Right hindlimb (tissue), 1 donor: ENCODE measurements at regions not wholly inside any gene's neighbourhood (a gene's known extent, or its start where the extent isn't known, plus 50 kb on each side); places are given as distances from the start of the nearest gene placed in this dataset.

Experiments
- DNase-seq: peaks from one replicate; pipeline ENCODE4 v3.0.0-alpha.2; 2018

DNA sequence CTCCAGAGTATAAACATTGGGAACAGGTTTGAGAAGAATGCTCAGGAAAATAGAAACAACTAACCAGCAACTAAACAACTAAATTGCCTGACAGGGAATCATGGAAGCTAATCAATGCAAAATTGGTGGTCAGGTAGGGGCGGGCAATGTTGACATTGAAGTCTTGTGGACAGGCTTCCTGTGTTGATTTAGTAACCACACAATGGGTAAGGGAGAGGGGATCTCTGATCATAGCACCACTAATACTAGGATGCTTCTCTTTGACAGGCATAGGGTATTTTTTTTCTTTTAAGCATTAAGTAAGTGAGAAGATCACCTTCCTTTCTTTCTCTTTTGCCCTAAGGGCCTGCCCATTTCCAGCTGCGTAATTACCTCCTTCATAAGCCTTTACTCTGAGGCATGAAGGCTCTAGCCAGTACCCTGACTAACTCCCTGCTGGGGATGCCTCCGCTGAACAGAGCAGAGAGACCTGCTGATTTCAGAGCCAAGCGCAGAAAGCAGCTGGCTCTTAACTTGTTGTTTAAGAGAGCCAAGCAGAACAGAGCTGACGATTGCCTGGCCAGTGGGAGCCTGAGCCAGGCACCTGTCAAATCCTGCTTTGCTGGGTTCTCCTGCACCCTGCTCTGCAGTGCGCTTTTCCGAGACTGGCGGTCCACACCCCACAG lies 118.7 kb downstream of the BMP2 start:
- peak; percentile 34 for DNase-seq

DNA sequence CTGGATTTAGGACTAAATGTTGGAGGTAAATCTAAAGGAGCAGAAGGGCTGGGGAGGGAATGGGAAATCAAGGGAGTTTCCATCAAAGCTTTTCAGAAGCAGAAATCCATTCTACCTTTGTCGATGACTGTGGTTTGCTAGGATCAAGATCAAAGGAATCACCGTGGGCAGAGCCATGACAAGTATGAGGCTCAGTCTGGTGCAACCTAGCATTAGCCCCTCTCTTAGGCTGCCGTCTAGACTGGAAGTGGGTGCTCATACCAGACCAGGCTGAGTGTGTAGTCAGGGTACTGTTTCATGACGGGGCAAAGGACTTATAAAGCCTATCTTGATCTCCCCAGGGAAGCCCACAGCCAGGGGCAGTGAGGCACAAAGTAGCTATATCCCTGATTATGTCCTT lies 120.5 kb downstream of the BMP2 start:
- no peak for DNase-seq

- no peak for DNase-seq
Observed at GRCh38 chr20:6888736-6889395, 121.4 kb downstream of the BMP2 start.

GRCh38 chr20:6892724-6893123 lies 125.2 kb downstream of the BMP2 start:
- no peak for DNase-seq

DNA sequence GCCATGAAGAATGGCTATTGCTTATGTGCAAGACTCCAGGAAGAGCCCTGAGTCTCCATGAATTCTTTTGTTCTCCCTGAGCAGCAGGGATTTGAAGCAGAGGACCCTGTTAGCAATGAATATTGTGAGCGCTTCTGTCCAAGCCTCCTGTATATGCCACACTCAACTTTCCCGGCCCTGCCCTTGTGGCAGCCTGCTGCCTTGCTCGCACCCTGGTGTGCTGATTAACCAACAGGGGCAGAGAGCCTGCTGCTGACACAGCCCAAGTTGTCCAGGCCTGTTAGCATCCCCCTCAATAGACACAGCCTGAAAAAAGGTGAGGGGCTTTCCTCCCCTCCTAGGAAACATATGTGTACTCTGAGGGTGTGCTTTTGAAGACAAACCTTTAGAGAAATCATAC lies 131.4 kb downstream of the BMP2 start:
- no peak for DNase-seq

- no peak for DNase-seq
Observed at GRCh38 chr20:6906871-6907270, 139.4 kb downstream of the BMP2 start.

DNA sequence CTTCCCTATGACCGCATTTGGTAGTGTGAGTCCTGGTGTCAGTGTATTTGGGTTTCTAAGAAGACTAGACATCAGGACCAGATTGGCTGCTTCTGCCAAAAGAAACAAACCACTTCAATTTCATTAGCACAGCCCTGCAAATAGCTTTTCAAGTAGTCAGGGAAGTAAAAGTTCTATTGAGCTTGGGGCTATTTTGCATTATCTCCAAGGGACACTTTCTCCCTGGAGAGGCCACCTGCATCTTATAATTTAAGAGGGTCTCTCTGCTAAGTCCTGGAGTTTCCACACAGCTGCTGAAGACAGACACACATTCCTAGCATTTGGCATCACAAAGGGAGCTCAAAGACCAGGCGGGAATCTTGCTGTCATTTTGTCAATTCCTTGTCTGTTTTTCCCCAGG lies 141.2 kb downstream of the BMP2 start:
- no peak for DNase-seq

DNA sequence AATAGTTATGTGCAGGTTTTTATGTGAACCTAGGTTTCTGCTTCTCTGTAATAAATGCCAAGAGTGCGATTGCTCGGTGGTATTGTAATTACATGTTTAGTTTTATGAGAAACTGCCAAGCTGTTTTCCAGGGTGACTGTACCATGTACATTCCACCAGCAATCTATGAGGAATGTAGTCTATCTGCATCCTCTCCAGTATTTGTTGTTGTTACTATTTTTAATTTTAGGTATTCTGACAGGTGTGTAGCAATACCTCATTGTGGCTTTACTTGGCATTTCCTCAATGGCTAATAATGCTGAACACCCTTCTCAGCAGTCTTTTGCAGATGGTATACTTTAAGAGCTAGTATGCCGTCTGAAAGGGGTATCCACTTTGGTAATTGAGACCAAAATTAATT lies 142.1 kb downstream of the BMP2 start:
- DNase-seq, result no peak

GRCh38 chr20:6914986-6915385 lies 147.5 kb downstream of the BMP2 start:
- DNase-seq, result no peak

- no peak for DNase-seq
Observed at GRCh38 chr20:6916938-6917337, 149.5 kb downstream of the BMP2 start.

- DNase-seq, result peak; percentile 36
Observed at GRCh38 chr20:6919792-6920468, 152.4 kb downstream of the BMP2 start.

DNA sequence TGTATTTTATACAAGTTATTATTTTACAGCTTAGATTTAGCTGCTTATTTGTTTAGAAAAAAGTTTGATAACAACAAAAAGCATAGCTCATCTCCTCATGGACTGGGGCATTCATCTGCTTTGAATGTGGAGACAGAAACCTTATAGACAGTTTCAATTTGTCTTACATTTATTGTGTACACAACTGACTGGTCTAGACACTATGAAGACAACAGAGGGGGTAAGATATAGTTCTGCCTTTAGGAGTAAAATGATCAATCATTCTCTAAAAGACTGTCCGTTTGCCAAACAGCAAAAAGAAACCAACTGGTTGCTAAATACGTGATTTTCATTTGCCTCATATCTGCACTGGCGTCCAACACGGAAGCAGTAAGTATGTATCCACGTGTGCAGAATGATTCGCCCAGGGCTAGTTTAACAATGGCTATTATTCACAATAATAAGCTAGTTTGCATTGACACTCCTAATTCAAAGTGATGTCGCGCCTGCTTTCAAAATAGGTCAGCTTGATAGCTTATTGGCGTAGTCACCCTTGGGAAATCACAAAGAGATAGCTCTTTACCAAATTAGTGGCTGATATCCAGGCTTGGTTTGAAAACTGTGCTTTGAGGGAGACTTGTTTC lies 153.6 kb downstream of the BMP2 start:
- DNase-seq, result no peak

DNA sequence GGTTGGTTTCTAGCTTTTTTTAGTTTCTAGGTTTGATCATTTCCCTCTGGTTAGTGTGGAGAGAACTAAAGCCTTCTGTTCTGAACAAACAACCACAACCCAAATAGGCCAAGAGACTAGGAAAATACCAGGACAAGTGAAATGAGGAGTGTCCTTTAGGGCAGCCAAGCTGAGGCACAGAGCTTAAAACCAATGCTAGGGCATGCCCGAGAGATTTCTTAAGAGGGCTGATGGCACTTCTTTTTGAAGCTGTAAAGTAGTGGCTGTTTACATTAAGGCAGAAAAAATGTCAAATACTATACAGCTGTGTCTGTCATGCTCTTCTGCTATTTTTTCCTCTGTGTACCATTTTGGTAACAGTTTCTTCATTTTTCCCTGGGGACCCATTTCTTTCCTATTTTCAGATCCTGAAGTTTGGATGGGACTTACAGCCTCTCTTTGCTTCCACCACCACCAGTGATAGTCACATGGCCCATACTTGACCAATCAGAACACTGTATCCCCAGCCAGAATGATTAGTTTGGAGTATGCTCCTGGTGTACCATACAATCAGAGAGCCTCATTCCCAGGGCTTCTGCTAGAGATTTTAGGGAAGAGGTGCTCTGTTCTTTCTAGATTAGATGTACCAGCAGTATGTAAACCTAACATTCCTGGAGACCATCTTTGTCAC lies 154.4 kb downstream of the BMP2 start:
- no peak for DNase-seq

GRCh38 chr20:6924681-6925080 lies 157.2 kb downstream of the BMP2 start:
- no peak for DNase-seq

DNA sequence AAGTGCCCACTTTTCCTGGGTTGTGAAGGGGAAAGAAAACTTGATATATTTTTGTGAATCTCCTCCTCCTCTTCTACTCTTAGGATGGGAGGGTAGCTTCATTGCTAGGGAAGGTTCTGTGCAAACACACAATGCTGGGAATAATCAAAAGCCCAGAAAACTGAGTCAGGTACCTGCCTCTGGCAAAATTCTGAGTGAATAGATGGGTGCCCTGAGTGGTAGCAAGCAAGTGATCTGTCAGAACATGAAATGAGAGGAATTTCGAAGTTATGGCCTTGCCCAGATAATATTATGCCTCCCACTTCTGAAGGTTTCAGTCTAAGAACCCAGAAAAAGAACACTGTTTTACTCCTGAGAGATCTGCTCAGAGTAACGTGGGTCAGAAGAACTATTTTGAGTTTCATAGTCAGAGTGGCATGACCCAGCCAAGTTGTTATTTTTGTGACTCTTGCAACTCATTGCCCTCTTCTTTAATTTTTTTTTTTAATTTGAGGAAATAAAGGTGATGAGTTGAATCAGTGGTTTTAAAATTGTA lies 158.3 kb downstream of the BMP2 start:
- DNase-seq, result no peak

- peak; percentile 27 for DNase-seq
Observed at GRCh38 chr20:6940048-6940447, 172.6 kb downstream of the BMP2 start.

DNA sequence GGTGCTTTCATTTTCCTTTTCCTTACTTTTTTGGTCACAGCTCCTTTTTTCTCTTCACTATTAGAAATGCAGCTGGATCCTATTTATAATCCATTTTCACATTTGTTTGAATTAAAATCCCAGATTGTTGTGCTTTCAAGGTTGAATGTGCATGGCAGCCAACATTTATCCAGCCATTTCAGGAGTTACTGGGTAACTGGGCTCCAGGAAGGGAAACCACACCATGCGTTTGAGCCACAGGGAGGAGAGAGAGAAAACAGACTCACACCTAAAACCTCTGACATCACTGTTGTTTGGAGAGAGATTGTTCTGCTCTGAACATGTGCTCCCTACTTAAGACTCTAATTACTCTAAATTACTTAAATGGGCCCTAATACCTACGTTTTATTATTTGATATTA lies 173.4 kb downstream of the BMP2 start:
- DNase-seq, result peak; percentile 39

DNA sequence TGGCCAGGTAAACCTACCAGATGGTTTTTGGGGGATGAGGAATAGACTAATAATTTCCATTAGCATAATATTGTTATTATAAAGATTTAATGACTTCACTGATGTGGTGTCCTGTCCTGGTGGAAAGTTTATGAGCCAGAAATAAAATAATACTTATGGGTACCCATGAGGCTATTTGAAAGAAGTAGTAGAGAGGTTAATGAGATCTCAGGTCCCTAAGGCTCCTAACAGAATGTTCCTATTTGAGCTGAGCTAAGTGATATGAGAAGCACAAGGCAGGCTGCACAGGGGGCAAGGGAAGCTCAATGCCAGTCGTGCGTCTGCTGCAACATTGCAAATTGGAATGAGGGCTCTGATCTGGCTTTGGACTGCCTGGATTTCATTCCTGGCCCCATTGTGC lies 174.1 kb downstream of the BMP2 start:
- DNase-seq, result no peak

DNA sequence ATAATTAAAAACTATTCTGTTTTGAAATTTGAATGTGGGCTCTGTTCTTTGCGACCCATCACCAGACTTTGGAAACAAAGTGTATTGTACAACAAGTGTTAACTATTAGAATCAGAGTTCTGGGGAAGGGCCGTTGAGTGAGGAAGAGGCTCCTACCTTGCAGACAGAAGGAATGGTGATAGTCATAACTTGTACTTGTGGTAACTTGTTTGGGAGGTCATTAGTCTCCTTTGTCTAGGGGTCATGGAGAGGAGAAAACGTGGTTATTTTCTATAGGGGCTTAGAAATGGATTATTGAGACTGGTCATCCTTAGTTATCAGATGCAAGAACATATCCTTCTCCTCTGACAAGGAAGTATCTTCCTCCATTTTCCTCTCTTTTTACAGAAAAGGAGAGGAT lies 174.8 kb downstream of the BMP2 start:
- no peak for DNase-seq

DNA sequence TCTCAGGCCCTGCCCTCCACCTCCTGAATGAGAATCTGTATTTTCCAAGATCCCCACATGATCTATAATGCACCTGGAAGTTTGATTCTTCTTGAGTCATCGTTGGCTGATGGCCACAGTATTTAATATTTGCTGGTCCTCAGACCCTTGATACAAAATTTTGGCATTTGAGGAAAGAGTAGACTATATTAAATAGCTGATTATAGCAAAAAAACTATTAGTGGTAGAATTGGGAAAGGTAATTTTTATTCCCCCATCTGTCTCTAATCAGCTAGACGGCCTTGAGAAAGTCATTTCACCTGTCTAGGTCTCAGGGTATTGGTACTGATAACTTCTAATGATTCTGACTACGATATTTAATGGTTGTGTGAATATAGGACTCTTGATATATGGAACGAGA lies 176.8 kb downstream of the BMP2 start:
- no peak for DNase-seq

GRCh38 chr20:6953611-6954010 lies 186.1 kb downstream of the BMP2 start:
- no peak for DNase-seq

- DNase-seq, result no peak
Observed at GRCh38 chr20:6954219-6954618, 186.7 kb downstream of the BMP2 start.

GRCh38 chr20:6956056-6956455 lies 188.6 kb downstream of the BMP2 start:
- no peak for DNase-seq
